IPS-NIHi11 (cell line): ENCODE measurements at regions not wholly inside any gene's neighbourhood (a gene's known extent, or its start where the extent isn't known, plus 50 kb on each side); places are given as distances from the start of the nearest gene placed in this dataset.
A peak's percentile ranks its signal among the peaks of the same experiment; 100 is the strongest.

Source experiments
- DNase-seq: peaks from one replicate; pipeline ENCODE4 v3.0.0; 2012; ENCODE audit warnings: mixed read lengths, low spot score

DNA sequence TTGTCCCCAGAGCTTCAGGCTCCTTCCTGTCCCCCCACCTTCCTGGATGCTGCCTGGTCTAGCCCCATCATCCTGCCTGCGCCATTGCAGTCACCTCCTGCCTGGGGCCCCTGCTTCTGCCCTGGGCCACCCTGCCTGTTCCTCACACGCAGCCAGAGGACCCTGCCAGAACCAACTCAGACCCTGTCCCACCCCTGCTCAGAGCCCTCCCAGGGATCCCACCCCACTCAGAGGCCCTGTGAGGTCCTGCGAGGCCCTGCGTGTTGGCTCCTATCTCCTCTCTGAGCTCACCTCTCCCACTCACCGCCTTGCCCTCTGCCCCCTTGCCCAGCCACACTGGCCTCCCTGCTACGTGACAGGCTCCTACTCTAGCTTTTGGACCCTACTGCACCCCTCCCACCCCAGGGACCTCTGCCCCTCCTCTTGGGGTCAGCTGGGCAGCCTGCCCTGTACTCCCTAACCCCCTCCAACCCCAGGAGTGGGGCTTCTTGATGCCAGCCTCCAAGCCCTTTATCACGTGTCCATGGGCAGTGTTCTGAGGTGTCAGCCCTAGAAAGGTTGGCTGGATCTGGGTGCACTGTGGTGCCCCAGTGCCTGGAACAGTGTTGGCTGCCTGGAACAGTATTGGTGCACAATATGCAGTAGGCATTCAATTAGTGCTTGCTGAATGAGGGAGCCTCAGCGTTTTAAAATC lies 68.3 kb downstream of the CEBPB start:
- DNase-seq = no peak

DNA sequence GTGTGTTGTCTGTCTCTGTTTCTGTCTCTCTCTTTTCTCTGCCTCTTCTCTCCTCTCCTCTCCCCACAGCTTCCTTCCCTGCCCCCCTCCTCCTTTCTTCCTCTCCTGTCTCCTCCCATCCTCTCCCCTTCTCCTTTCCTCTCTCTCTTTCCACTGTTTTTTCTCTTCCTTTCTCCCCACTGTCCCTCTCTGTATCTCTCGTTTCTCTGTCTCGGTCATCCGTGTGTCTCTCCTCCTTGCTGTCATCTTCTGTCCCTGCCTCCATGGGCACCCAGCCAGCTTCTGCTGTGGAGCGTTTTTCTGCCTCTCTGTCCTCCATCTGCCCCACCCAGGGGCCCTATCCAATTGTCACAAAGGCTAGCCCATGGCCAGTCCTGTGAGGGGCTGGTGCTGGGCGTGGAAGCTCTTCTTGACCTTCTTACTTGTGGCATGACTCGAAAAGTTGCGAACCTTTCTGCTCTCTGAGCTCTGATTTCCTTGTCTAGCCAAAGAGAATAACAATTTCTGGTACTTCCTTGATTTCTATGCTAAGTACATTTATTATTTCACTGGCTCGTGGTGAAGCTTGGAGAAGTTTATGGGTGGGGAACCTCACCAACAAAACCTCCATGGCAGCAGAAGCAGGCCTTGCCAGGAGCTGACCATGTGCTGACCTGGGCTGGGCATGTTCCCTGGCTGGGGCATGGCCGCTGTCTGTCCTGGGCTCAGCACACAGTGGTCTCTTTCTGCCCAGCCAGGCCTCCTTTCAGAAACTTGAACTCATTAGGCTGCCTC lies 69.3 kb downstream of the CEBPB start:
- DNase-seq = no peak

- DNase-seq = no peak
Observed at GRCh38 chr20:50260479-50261221, 70.0 kb downstream of the CEBPB start.

- DNase-seq = no peak
Observed at GRCh38 chr20:50261471-50262212, 71.0 kb downstream of the CEBPB start.

DNA sequence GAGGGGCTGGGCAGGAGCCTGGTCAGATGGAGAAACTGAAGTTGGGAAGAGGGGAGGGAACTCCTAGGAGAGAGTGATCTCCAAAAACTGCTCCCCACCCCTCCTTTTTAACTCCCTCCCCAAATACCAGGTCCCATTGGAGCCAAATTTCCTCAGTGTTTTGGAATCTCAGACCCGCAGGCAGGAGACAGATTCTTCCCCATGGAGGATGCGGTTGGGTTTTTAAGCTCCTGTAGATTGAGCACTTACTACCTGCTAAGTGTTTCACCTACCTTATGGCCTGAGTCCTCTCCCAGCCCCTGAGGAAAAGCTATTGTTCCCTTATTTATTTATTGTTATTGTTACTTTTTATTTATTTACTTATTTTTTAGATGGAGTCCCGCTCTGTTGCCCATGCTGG lies 73.2 kb downstream of the CEBPB start:
- DNase-seq = no peak

- DNase-seq = no peak
Observed at GRCh38 chr20:50264534-50265145, 74.0 kb downstream of the CEBPB start.

DNA sequence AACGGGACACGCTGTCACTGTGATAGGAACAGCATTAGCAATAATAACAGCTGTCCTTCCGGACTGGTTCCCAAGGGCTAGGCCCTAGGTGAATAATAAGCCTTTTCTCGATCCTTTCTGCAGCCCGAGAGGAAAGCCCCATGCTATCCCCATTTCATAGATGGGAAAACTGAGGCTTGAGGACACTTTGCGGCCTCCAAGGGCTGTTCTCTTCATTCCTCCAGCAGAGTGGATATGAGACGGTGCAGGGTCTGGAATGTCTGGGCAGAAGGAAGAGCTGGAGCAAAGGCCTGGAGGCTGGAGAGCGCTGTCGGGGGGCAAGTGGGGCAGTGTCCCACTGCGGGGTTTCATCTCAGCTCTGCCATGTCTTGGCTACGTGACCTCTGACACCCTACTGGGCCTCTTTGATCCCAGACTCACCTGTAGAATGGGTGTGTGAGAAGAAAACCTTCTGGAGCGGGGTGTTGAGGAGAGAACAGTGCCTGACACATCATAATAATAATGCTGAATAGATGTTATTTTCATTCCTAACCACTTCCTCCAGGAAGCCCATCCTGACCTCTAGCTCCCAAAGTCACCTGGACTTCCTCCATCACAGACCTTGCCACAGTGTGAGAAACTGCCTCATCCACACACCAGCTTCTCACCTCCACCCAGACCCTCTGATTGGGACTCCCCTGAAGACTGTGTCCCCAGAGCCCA lies 74.8 kb downstream of the CEBPB start:
- DNase-seq = no peak

DNA sequence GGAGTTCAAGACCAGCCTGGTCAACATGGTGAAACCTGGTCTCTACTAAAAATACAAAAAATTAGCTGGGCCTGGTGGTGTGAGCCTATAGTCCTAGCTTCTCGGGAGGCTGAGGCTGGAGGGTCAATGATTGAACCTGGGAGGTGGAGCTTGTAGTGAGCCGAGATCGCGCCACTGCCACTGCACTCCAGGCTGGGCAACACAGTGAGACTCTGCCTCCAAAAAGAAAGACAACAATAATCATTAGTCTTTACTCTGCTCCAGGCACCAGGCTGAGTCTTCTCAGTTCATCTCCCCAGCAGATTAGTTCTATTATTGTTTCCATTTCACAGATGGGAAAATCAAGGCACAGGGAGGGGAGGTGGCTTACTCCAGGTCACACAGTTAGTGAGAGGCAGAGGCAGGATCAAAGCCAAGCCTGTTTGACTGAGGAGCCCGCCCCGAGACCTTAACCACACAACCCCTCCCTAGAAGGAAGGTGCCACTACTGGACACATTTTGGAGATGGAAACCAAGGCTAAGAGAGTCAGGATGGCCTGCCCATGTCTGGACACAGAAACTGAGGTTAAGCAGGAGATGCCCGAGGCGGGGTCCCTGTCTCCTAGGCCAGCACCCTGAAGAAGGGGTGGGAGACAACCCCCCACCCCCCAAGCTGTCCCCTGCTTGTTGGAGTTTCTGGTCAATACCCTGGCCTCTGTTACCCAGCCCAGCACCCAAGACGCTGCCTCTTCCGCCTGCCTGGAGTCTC lies 75.8 kb downstream of the CEBPB start:
- DNase-seq = no peak

DNA sequence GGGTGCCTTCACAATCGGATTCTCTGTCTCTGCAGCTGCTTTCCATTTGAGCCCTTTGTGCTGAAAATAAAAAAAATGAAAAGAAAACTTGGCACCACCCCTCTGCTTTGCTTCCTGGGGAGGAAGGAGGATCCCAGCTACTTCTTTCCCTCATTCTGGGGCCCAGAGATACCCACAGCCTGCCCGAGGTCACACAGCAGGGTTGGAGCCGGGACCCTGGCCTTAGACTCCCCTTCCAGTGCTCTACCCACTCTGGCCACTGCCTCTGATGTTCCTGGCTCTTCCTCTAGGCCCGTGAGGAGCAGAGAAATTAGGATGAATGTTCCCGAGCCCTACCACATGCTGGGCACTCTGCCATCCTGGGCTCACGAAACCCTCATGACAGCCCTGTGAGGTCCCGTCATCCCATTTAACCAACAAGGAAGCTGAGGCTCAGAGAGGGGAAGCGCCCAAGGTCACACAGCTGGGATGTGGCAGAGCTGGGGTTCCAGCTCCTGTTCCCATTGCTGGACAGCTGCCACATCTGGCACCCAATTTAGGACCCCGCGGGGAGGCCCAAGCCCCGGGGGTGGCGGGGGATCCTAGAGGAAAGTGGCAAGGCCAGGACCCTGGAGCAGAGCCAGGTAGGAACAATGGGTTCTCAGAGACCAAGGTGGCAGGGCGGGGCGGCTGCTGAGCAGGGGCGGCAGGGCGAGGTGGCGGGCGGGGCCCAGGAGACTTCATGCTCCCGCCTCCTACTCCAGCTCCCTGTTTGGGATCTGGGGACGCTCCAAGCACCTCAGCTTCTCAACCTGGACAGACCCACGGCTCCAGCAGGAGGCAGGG lies 76.6 kb downstream of the CEBPB start:
- peak; percentile 83 for DNase-seq

DNA sequence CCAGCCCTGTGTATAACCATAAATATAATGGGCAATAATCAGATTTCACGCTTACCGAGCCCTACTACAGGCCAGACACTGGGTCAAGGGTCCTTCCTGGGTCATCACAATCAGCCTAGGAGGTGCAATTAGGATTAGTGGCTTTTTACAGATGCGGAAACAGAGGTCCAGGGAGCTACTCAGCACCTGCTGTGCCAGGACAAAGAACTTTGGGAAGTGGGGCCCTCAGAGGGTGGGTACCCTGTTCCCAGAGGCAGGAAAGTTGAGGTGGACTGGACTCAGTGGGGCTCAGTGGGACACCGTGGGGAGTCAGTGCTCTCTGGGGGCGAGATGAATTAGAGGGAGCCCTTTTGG lies 77.2 kb downstream of the CEBPB start:
- DNase-seq = no peak

DNA sequence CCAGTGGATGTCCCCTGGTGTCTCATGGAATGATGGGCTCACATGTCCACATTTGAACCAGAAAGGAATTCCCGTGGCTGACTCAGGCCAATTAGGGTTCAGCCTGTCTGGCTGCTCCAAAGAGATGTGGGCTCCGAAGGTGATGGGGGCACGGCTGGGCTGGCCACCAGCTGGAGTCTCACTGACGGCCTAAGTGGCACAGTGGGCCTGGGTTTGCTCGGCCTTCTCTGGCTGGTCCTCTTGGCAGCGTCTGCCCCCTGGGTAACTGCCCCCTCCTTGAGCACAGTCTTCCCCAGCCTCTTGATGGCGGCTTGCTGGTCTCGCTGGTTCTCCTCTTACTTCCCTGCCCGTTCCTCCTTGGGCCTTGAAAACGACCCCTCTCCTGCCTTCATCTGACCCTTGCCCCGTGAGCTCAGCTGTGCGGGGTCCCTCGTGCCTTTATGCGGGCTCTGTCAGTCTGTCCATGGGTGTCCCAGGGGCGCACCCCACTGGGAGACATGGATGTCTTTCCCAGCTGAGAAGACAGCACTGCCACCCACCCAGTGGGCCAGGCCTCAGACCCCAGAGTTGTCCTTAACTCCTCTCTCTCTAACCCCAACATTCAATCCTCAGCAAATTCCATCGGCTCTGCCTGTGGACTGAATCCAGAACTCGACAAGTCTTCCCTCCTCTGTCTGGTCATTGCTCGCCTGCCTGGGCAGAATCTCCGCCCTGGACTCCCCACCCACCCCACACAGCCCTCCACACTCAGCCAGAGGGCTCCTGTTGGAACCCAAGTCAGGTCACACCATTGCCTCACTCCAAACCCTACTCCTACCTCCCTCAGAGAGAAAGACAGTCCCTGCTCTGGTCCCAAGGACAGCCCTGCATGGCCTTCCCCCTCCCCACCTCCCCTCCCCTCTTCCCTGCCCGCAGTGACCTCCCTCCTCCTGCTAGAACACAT lies 78.7 kb downstream of the CEBPB start:
- DNase-seq = no peak

- DNase-seq = no peak
Observed at GRCh38 chr20:50270034-50270395, 79.4 kb downstream of the CEBPB start.

DNA sequence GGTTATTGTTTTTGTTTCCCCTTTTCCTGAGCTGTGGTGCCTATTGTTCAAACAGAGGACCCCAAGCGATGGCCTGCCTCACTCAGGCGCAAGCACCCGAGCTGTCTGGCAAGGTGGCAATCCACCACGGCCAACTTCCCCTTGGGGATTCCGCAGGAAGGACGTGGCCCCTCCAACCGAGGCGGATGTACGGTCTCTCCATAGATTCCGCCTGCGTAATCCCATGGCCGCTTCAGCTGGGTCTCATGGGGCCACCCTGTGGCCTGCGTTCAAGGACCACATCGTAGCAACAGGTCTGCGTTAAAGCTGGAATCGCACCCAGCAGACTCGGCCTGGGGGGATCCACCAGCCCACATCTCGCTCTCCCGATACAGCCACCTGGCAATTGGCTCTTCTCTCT lies 79.9 kb downstream of the CEBPB start:
- no peak for DNase-seq

DNA sequence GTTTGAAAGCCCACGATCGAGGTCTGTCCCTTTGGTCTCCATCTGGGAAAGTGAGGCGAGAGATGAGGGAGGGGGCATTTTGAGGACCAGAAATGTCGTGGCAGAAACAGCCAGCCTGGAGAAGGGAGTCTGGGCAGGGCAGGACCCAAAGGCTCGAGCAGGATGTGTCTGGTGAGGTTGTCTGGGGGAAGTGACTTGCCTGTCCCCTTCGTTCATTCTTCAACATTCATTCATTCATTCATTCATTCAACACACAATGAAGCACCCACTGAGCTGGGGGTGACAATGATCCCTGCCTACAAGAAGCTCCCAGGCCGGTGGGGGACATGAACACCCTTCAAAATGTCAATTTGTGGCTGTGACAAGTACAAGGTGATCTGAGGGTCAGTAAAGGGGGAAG lies 80.5 kb downstream of the CEBPB start:
- no peak for DNase-seq

- DNase-seq = no peak
Observed at GRCh38 chr20:50271612-50272011, 81.0 kb downstream of the CEBPB start.

DNA sequence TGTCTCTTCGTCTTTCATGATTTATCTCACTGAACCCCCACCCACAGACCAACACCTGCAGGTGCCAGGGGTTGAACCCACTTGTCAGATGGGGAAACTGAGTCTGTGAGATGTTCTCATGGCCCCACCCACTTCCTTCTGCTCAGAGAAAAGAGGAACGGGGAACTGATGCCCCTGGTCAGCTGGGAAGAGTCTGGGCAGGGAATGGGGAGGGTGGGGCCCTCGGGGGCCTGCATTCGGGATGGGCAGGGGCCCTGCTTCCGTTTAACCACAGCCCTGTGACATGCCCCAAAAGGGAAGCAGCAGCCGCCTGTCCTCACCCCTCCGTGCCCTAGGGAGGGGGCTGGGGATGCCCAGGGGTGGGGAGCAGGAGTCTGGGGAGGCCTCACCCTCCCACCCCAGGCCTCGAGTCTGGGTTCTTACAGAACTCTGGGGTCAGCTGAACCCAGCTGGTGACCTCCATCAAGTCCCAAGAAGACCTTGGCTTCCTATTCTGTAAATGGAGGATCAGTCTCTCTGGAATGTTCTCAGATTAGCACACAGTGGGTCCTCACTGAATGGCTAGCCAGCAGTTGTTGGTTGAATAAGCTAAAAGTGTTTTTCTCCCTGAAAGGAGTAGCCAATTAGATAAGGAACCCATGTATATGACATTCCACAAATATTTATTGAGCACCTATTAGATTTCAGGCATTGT lies 81.5 kb downstream of the CEBPB start:
- DNase-seq = no peak

- DNase-seq = no peak
Observed at GRCh38 chr20:50272724-50273446, 82.3 kb downstream of the CEBPB start.
